GM12878 (cell line): ENCODE measurements at regions not wholly inside any gene's neighbourhood (a gene's known extent, or its start where the extent isn't known, plus 50 kb on each side); places are given as distances from the start of the nearest gene placed in this dataset.

Source experiments
- CTCF ChIP-seq, 3 experiments: IDR thresholded peaks in 2 of 3; conservative IDR thresholded peaks in 1 of 3; 2 replicates each; pipeline ENCODE4 v1.5.1; 2011; ENCODE audit warnings: low read depth in 3 of 3, low read length in 3 of 3, mild to moderate bottlenecking in 3 of 3, control low read depth in 2 of 3, moderate library complexity in 2 of 3, inconsistent platforms in 1 of 3, mixed read lengths in 1 of 3; ENCODE audit not compliant: control insufficient read depth in 2 of 3, insufficient read depth in 1 of 3; ENCODE audit errors: extremely low read depth in 1 of 3
- E2F4 ChIP-seq: IDR thresholded peaks from 2 replicates; pipeline ENCODE4 v1.6.1; 2012; ENCODE audit warnings: low read depth, low read length, improper control_type of control experiment
- MYC ChIP-seq: IDR thresholded peaks from 2 replicates; pipeline ENCODE4 v1.6.1; 2011; ENCODE audit warnings: mild to moderate bottlenecking, low read length, moderate library complexity, inconsistent platforms; ENCODE audit not compliant: insufficient read depth, insufficient replicate concordance, insufficient read length, severe bottlenecking
- SPI1 ChIP-seq: IDR thresholded peaks from 2 replicates; pipeline ENCODE4 v1.6.1; 2011; ENCODE audit warnings: low read depth, mild to moderate bottlenecking, low read length, moderate library complexity, borderline replicate concordance; ENCODE audit not compliant: insufficient read depth

GRCh38 chr5:122547219-122547618, 227.7 kb upstream of the SNX2 start:
- TF ChIP-seq CTCF (IDR thresholded peaks at IDR 0.05 in 2 of 3, conservative IDR thresholded peaks at IDR 0.05 in 1 of 3; ENCODE audit: control insufficient read depth in 2 of 3, extremely low read depth in 1 of 3, insufficient read depth in 1 of 3, low read depth in 3 of 3, low read length in 3 of 3) = no peak
- no peak for TF ChIP-seq E2F4
- TF ChIP-seq SPI1 = no peak
- no peak for TF ChIP-seq MYC
